Glomerular visceral epithelial cell (primary cell): ENCODE measurements at regions not wholly inside any gene's neighbourhood (a gene's known extent, or its start where the extent isn't known, plus 50 kb on each side); places are given as distances from the start of the nearest gene placed in this dataset.

Experiments
- DNase-seq: peaks from one replicate; pipeline ENCODE4 v3.0.0-alpha.2; 2016; ENCODE audit errors: extremely low spot score

- no peak for DNase-seq
Measured at GRCh38 chr17:77885678-77886386, 72.7 kb upstream of the TNRC6C start.

GRCh38 chr17:77886387-77886728 lies 72.1 kb upstream of the TNRC6C start:
- DNase-seq = no peak

GRCh38 chr17:77887110-77887463 lies 71.4 kb upstream of the TNRC6C start:
- DNase-seq = no peak

- peak; percentile 18 for DNase-seq
Measured at GRCh38 chr17:77887464-77888241, 70.8 kb upstream of the TNRC6C start.

GRCh38 chr17:77888242-77889134 lies 70.0 kb upstream of the TNRC6C start:
- DNase-seq = no peak

- DNase-seq = no peak
Measured at GRCh38 chr17:77889135-77889505, 69.4 kb upstream of the TNRC6C start.

GRCh38 chr17:77889866-77890760 lies 68.4 kb upstream of the TNRC6C start:
- DNase-seq = no peak

- no peak for DNase-seq
Measured at GRCh38 chr17:77890771-77891170, 67.7 kb upstream of the TNRC6C start.

- no peak for DNase-seq
Measured at GRCh38 chr17:77891602-77892001, 66.9 kb upstream of the TNRC6C start.

- DNase-seq = no peak
Measured at GRCh38 chr17:77892031-77892430, 66.5 kb upstream of the TNRC6C start.

GRCh38 chr17:77892469-77893143 lies 65.9 kb upstream of the TNRC6C start:
- no peak for DNase-seq

GRCh38 chr17:77893144-77894044 lies 65.1 kb upstream of the TNRC6C start:
- no peak for DNase-seq

- DNase-seq = no peak
Measured at GRCh38 chr17:77894126-77894956, 64.2 kb upstream of the TNRC6C start.

- no peak for DNase-seq
Measured at GRCh38 chr17:77897741-77898301, 60.7 kb upstream of the TNRC6C start.

- DNase-seq = no peak
Measured at GRCh38 chr17:77898521-77899434, 59.7 kb upstream of the TNRC6C start.

GRCh38 chr17:77899498-77899897 lies 59.0 kb upstream of the TNRC6C start:
- no peak for DNase-seq

- no peak for DNase-seq
Measured at GRCh38 chr17:77901481-77901880, 57.0 kb upstream of the TNRC6C start.

- DNase-seq = no peak
Measured at GRCh38 chr17:77905266-77905665, 53.2 kb upstream of the TNRC6C start.
